H1 (cell line): ENCODE measurements at regions not wholly inside any gene's neighbourhood (a gene's known extent, or its start where the extent isn't known, plus 50 kb on each side); places are given as distances from the start of the nearest gene placed in this dataset.

Experiments
- TF ChIP-seq, protein P1 (sequence below): fragments of 300-600 bp; sonication (generic); IDR thresholded peaks from 2 replicates; pipeline ENCODE4 v1.7.1; 2012; ENCODE audit warnings: low read length, moderate library complexity, mild to moderate bottlenecking, inconsistent platforms; ENCODE audit not compliant: insufficient replicate concordance
- TF ChIP-seq, protein P2 (sequence below), 3 experiments: IDR thresholded peaks; 1 replicate in 2 of 3; 2 replicates in 1 of 3; pipeline versions ENCODE4 v1.5.1 to v1.6.1; 2011; ENCODE audit warnings: low read length in 3 of 3, mild to moderate bottlenecking in 3 of 3, inconsistent platforms in 2 of 3, low read depth in 1 of 3, moderate library complexity in 1 of 3; ENCODE audit not compliant: insufficient read depth in 1 of 3; ENCODE audit errors: control extremely low read depth in 1 of 3

- TF ChIP-seq, protein P1, sequence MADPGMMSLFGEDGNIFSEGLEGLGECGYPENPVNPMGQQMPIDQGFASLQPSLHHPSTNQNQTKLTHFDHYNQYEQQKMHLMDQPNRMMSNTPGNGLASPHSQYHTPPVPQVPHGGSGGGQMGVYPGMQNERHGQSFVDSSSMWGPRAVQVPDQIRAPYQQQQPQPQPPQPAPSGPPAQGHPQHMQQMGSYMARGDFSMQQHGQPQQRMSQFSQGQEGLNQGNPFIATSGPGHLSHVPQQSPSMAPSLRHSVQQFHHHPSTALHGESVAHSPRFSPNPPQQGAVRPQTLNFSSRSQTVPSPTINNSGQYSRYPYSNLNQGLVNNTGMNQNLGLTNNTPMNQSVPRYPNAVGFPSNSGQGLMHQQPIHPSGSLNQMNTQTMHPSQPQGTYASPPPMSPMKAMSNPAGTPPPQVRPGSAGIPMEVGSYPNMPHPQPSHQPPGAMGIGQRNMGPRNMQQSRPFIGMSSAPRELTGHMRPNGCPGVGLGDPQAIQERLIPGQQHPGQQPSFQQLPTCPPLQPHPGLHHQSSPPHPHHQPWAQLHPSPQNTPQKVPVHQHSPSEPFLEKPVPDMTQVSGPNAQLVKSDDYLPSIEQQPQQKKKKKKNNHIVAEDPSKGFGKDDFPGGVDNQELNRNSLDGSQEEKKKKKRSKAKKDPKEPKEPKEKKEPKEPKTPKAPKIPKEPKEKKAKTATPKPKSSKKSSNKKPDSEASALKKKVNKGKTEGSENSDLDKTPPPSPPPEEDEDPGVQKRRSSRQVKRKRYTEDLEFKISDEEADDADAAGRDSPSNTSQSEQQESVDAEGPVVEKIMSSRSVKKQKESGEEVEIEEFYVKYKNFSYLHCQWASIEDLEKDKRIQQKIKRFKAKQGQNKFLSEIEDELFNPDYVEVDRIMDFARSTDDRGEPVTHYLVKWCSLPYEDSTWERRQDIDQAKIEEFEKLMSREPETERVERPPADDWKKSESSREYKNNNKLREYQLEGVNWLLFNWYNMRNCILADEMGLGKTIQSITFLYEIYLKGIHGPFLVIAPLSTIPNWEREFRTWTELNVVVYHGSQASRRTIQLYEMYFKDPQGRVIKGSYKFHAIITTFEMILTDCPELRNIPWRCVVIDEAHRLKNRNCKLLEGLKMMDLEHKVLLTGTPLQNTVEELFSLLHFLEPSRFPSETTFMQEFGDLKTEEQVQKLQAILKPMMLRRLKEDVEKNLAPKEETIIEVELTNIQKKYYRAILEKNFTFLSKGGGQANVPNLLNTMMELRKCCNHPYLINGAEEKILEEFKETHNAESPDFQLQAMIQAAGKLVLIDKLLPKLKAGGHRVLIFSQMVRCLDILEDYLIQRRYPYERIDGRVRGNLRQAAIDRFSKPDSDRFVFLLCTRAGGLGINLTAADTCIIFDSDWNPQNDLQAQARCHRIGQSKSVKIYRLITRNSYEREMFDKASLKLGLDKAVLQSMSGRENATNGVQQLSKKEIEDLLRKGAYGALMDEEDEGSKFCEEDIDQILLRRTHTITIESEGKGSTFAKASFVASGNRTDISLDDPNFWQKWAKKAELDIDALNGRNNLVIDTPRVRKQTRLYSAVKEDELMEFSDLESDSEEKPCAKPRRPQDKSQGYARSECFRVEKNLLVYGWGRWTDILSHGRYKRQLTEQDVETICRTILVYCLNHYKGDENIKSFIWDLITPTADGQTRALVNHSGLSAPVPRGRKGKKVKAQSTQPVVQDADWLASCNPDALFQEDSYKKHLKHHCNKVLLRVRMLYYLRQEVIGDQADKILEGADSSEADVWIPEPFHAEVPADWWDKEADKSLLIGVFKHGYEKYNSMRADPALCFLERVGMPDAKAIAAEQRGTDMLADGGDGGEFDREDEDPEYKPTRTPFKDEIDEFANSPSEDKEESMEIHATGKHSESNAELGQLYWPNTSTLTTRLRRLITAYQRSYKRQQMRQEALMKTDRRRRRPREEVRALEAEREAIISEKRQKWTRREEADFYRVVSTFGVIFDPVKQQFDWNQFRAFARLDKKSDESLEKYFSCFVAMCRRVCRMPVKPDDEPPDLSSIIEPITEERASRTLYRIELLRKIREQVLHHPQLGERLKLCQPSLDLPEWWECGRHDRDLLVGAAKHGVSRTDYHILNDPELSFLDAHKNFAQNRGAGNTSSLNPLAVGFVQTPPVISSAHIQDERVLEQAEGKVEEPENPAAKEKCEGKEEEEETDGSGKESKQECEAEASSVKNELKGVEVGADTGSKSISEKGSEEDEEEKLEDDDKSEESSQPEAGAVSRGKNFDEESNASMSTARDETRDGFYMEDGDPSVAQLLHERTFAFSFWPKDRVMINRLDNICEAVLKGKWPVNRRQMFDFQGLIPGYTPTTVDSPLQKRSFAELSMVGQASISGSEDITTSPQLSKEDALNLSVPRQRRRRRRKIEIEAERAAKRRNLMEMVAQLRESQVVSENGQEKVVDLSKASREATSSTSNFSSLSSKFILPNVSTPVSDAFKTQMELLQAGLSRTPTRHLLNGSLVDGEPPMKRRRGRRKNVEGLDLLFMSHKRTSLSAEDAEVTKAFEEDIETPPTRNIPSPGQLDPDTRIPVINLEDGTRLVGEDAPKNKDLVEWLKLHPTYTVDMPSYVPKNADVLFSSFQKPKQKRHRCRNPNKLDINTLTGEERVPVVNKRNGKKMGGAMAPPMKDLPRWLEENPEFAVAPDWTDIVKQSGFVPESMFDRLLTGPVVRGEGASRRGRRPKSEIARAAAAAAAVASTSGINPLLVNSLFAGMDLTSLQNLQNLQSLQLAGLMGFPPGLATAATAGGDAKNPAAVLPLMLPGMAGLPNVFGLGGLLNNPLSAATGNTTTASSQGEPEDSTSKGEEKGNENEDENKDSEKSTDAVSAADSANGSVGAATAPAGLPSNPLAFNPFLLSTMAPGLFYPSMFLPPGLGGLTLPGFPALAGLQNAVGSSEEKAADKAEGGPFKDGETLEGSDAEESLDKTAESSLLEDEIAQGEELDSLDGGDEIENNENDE = no peak
- TF ChIP-seq, protein P2, sequence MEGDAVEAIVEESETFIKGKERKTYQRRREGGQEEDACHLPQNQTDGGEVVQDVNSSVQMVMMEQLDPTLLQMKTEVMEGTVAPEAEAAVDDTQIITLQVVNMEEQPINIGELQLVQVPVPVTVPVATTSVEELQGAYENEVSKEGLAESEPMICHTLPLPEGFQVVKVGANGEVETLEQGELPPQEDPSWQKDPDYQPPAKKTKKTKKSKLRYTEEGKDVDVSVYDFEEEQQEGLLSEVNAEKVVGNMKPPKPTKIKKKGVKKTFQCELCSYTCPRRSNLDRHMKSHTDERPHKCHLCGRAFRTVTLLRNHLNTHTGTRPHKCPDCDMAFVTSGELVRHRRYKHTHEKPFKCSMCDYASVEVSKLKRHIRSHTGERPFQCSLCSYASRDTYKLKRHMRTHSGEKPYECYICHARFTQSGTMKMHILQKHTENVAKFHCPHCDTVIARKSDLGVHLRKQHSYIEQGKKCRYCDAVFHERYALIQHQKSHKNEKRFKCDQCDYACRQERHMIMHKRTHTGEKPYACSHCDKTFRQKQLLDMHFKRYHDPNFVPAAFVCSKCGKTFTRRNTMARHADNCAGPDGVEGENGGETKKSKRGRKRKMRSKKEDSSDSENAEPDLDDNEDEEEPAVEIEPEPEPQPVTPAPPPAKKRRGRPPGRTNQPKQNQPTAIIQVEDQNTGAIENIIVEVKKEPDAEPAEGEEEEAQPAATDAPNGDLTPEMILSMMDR (IDR thresholded peaks at IDR 0.05; ENCODE audit: control extremely low read depth in 1 of 3, insufficient read depth in 1 of 3, low read depth in 1 of 3, low read length in 3 of 3) = no peak
Observed at GRCh38 chr3:165406425-165406824, 210.2 kb upstream of the SLITRK3 start (continued).
